ENCODE measurements at regions not wholly inside any gene's neighbourhood (a gene's known extent, or its start where the extent isn't known, plus 50 kb on each side); places are given as distances from the start of the nearest gene placed in this dataset.

- ChIA-PET SMC1A (ENCODE audit: uncharacterized antibody, unreplicated experiment) (no interaction called here), CTCF (no interaction called here), POLR2A (no interaction called here), RAD21 (ENCODE audit: unreplicated experiment) (no interaction called here)
- H3K79me2 ChIP-seq (ENCODE audit: control insufficient read depth, insufficient read depth, low read length), result no peaks in the 10 kb centered on the region
- H3K4me2 ChIP-seq (ENCODE audit: control insufficient read depth, insufficient read depth), result no peak overlapping the region
- H2AFZ ChIP-seq (ENCODE audit: control insufficient read depth, low read depth, low read length), result no peak overlapping the region
- no peak overlapping the region for H3K4me3 ChIP-seq
- H3K27ac ChIP-seq (ENCODE audit: control insufficient read depth, insufficient read depth), result no peak overlapping the region
- no peaks in the 10 kb centered on the region for H3K9me3 ChIP-seq (replicated peaks; ENCODE audit: control insufficient read depth, insufficient read depth, low read length)
- no TSS peak for BruUV-seq (replicated peaks)
- no peak overlapping the region for H3K9ac ChIP-seq (ENCODE audit: control insufficient read depth, insufficient read depth, low read length)
- WGBS (ENCODE audit: insufficient coverage, insufficient replicate concordance, low lambda C conversion rate, missing lambda C conversion rate), result 3% methylated on average over 4 of the region's 4 CpGs
- ATAC-seq, result no peak
- H4K20me1 ChIP-seq (ENCODE audit: control insufficient read depth, insufficient read depth), result no peaks in the 10 kb centered on the region
- FAIRE-seq, result no peak
- no peak for DNase-seq (ENCODE audit: low read depth, low spot score)
- H3K27me3 ChIP-seq (replicated peaks in 1 of 2; ENCODE audit: control insufficient read depth in 2 of 2, insufficient read depth in 2 of 2, low read length in 1 of 2), result no peaks in the 10 kb centered on the region
- no peaks in the 10 kb centered on the region for H3K4me1 ChIP-seq (ENCODE audit: control insufficient read depth, insufficient read depth, low read length)
- no peaks in the 10 kb centered on the region for H3K36me3 ChIP-seq (ENCODE audit: control insufficient read depth in 2 of 2, insufficient read depth in 2 of 2, low read length in 1 of 2)
- in situ Hi-C loops (cut with MboI), result no loop called here
- intact Hi-C loops (cut with micrococcal nuclease; ENCODE audit: unreplicated experiment), result no loop called here
- no peak for TF ChIP-seq JUND (IDR thresholded peaks at IDR 0.05; ENCODE audit: low read depth, low read length)
- no peak for TF ChIP-seq MYC (IDR thresholded peaks at IDR 0.05; ENCODE audit: insufficient read depth, insufficient read length, insufficient replicate concordance, low read length, severe bottlenecking)
- no peak for TF ChIP-seq STAT3 (IDR thresholded peaks at IDR 0.05; ENCODE audit: low read depth, low read length)
- TF ChIP-seq NR2F1 (conservative IDR thresholded peaks at IDR 0.05), result no peak
- TF ChIP-seq RB1 (IDR thresholded peaks at IDR 0.05; ENCODE audit: borderline replicate concordance), result no peak
- no peak for TF ChIP-seq EED (IDR thresholded peaks at IDR 0.05; ENCODE audit: low read depth)
- TF ChIP-seq MTA3 (IDR thresholded peaks at IDR 0.05; ENCODE audit: borderline replicate concordance, low read length), result no peak
Observed at GRCh38 chr4:179709961-179710624, 2267.9 kb upstream of the AGA start.

- intact Hi-C loops (cut with micrococcal nuclease; ENCODE audit: unreplicated experiment), result no loop called here
- H3K4me2 ChIP-seq (ENCODE audit: control insufficient read depth, insufficient read depth), result no peak overlapping the region
- ATAC-seq (no peak; the same call in 2 of the 3 replicates), FAIRE-seq (no peak), DNase-seq (ENCODE audit: low read depth, low spot score) (no peak)
- ChIA-PET CTCF (no interaction called here), RAD21 (ENCODE audit: unreplicated experiment) (no interaction called here), POLR2A (no interaction called here), SMC1A (ENCODE audit: uncharacterized antibody, unreplicated experiment) (no interaction called here)
- no peaks in the 10 kb centered on the region for H3K27me3 ChIP-seq (replicated peaks in 1 of 2; ENCODE audit: control insufficient read depth in 2 of 2, insufficient read depth in 2 of 2, low read length in 1 of 2)
- H3K4me3 ChIP-seq, result no peak overlapping the region
- no peaks in the 10 kb centered on the region for H3K4me1 ChIP-seq (ENCODE audit: control insufficient read depth, insufficient read depth, low read length)
- in situ Hi-C loops (cut with MboI), result no loop called here
- H3K9ac ChIP-seq (ENCODE audit: control insufficient read depth, insufficient read depth, low read length), result no peak overlapping the region
- H3K9me3 ChIP-seq (replicated peaks; ENCODE audit: control insufficient read depth, insufficient read depth, low read length), result no peaks in the 10 kb centered on the region
- H4K20me1 ChIP-seq (ENCODE audit: control insufficient read depth, insufficient read depth), result no peaks in the 10 kb centered on the region
- no peak overlapping the region for H3K27ac ChIP-seq (ENCODE audit: control insufficient read depth, insufficient read depth)
- no peak overlapping the region for H2AFZ ChIP-seq (ENCODE audit: control insufficient read depth, low read depth, low read length)
- BruUV-seq (replicated peaks), result no TSS peak
- 39% methylated on average over 8 of the region's 8 CpGs for WGBS (ENCODE audit: insufficient coverage, insufficient replicate concordance, low lambda C conversion rate, missing lambda C conversion rate)
- no peaks in the 10 kb centered on the region for H3K79me2 ChIP-seq (ENCODE audit: control insufficient read depth, insufficient read depth, low read length)
- H3K36me3 ChIP-seq (ENCODE audit: control insufficient read depth in 2 of 2, insufficient read depth in 2 of 2, low read length in 1 of 2), result no peaks in the 10 kb centered on the region
- TF ChIP-seq, protein P1, sequence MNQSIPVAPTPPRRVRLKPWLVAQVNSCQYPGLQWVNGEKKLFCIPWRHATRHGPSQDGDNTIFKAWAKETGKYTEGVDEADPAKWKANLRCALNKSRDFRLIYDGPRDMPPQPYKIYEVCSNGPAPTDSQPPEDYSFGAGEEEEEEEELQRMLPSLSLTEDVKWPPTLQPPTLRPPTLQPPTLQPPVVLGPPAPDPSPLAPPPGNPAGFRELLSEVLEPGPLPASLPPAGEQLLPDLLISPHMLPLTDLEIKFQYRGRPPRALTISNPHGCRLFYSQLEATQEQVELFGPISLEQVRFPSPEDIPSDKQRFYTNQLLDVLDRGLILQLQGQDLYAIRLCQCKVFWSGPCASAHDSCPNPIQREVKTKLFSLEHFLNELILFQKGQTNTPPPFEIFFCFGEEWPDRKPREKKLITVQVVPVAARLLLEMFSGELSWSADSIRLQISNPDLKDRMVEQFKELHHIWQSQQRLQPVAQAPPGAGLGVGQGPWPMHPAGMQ (IDR thresholded peaks at IDR 0.05; ENCODE audit: borderline replicate concordance), result no peak
- no peak for TF ChIP-seq WRNIP1 (IDR thresholded peaks at IDR 0.05; ENCODE audit: borderline replicate concordance, low read depth, low read length)
- TF ChIP-seq, protein P2, sequence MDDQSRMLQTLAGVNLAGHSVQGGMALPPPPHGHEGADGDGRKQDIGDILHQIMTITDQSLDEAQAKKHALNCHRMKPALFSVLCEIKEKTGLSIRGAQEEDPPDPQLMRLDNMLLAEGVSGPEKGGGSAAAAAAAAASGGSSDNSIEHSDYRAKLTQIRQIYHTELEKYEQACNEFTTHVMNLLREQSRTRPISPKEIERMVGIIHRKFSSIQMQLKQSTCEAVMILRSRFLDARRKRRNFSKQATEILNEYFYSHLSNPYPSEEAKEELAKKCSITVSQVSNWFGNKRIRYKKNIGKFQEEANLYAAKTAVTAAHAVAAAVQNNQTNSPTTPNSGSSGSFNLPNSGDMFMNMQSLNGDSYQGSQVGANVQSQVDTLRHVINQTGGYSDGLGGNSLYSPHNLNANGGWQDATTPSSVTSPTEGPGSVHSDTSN (IDR thresholded peaks at IDR 0.05; ENCODE audit: insufficient replicate concordance, low read depth, low read length), result no peak
- TF ChIP-seq BCLAF1 (IDR thresholded peaks at IDR 0.05), result no peak
- no peak for TF ChIP-seq NR2C1 (IDR thresholded peaks at IDR 0.05)
Observed at GRCh38 chr4:179719766-179720450, 2277.7 kb upstream of the AGA start.

Data from GM12878 (cell line).